GM12878 (cell line): ENCODE measurements at regions not wholly inside any gene's neighbourhood (a gene's known extent, or its start where the extent isn't known, plus 50 kb on each side); places are given as distances from the start of the nearest gene placed in this dataset.
A peak's percentile ranks its signal among the peaks of the same experiment; 100 is the strongest.

Source experiments
- ATAC-seq: fragments of 200-7000 bp; cut with Tn5 transposase; 3 replicates; pipeline ENCODE4 v1.9.1; 2020; ENCODE audit warnings: mild to moderate bottlenecking, moderate library complexity
- BruUV-seq: library from RNA; stranded (reverse); fragments of 400-500 nt; replicated peaks from 2 replicates; lab custom pipeline; 2021; lab: Mats Ljungman, UMichigan
- CTCF ChIA-PET: fragments of 300-600 bp; sonication (Branson Sonifier 250); formaldehyde crosslinking; extraction: SDS; loops from one replicate; lab custom pipeline; 2021; ENCODE audit warnings: inconsistent platforms; lab: Yijun Ruan, JAX
- POLR2A ChIA-PET: fragments of 350-600 bp; formaldehyde crosslinking; extraction: SDS; loops from one replicate; lab custom pipeline; 2021; ENCODE audit warnings: inconsistent platforms; lab: Charles Lee
- RAD21 ChIA-PET: fragments of 300-600 bp; sonication (Branson Sonifier 250); formaldehyde crosslinking; loops from one replicate; lab custom pipeline; 2023; ENCODE audit warnings: antibody characterized with exemption; ENCODE audit not compliant: unreplicated experiment; lab: Charles Lee
- SMC1A ChIA-PET: fragments of 300-600 bp; sonication (Branson Sonifier 250); formaldehyde crosslinking; loops from one replicate; lab custom pipeline; 2023; ENCODE audit not compliant: unreplicated experiment, uncharacterized antibody; lab: Charles Lee
- DNase-seq: peaks from one replicate; pipeline ENCODE4 v3.0.0-alpha.2; 2011; ENCODE audit warnings: low read depth, low spot score
- FAIRE-seq: peaks from 3 replicates; lab custom pipeline; 2011; peaks lifted over from hg19 to GRCh38; lab: Jason Lieb, UNC
- H2AFZ ChIP-seq: 2 replicates; pipeline ENCODE4 v1.6.0; 2011; ENCODE audit warnings: low read depth, low read length, control low read depth; ENCODE audit not compliant: control insufficient read depth
- H3K27ac ChIP-seq: 2 replicates; pipeline ENCODE4 v1.5.1; 2011; ENCODE audit warnings: control low read depth; ENCODE audit not compliant: control insufficient read depth, insufficient read depth
- H3K27me3 ChIP-seq, 2 experiments: replicated peaks in 1 of 2; 2 replicates each; pipeline versions ENCODE4 v1.6.0 to v1.6.1; 2011; ENCODE audit warnings: low read length in 1 of 2; ENCODE audit not compliant: control insufficient read depth in 2 of 2, insufficient read depth in 2 of 2
- H3K36me3 ChIP-seq, 2 experiments: 2 replicates each; pipeline ENCODE4 v1.5.1; 2011; ENCODE audit warnings: low read length in 1 of 2; ENCODE audit not compliant: control insufficient read depth in 2 of 2, insufficient read depth in 2 of 2
- H3K4me1 ChIP-seq: 2 replicates; pipeline ENCODE4 v1.6.1; 2011; ENCODE audit warnings: mild to moderate bottlenecking, low read length, moderate library complexity, mixed read lengths; ENCODE audit not compliant: control insufficient read depth, insufficient read depth
- H3K4me2 ChIP-seq: 2 replicates; pipeline ENCODE4 v1.6.0; 2011; ENCODE audit warnings: control low read depth; ENCODE audit not compliant: control insufficient read depth, insufficient read depth
- H3K4me3 ChIP-seq: fragments of 200-600 bp; sonication (generic); 2 replicates; pipeline ENCODE4 v1.5.1; 2016
- H3K79me2 ChIP-seq: 2 replicates; pipeline ENCODE4 v1.6.0; 2011; ENCODE audit warnings: low read length; ENCODE audit not compliant: control insufficient read depth, insufficient read depth
- H3K9ac ChIP-seq: 2 replicates; pipeline ENCODE4 v1.8.0; 2011; ENCODE audit warnings: low read length, control low read depth, mixed read lengths; ENCODE audit not compliant: control insufficient read depth, insufficient read depth
- H3K9me3 ChIP-seq: replicated peaks from 3 replicates; pipeline ENCODE4 v1.5.1; 2011; ENCODE audit warnings: mild to moderate bottlenecking, low read length; ENCODE audit not compliant: control insufficient read depth, insufficient read depth
- H4K20me1 ChIP-seq: 2 replicates; pipeline ENCODE4 v1.6.0; 2011; ENCODE audit not compliant: control insufficient read depth, insufficient read depth
- ATF7 ChIP-seq: fragments of 450-650 bp; IDR thresholded peaks from 2 replicates; pipeline ENCODE4 v1.6.1; 2016; ENCODE audit warnings: low read depth, mild to moderate bottlenecking
- NR2F1 ChIP-seq: fragments of 450-650 bp; conservative IDR thresholded peaks from 2 replicates; pipeline ENCODE4 v1.6.1; 2017; ENCODE audit warnings: mild to moderate bottlenecking
- ZBTB40 ChIP-seq: fragments of 450-650 bp; IDR thresholded peaks from 2 replicates; pipeline ENCODE4 v1.6.1; 2016; ENCODE audit warnings: mild to moderate bottlenecking, moderate library complexity, borderline replicate concordance
- WGBS: methylation state at CpG from one replicate; pipeline ENCODE4 v1.1.6; 2016; ENCODE audit warnings: low lambda C conversion rate; ENCODE audit not compliant: insufficient replicate concordance, insufficient coverage; ENCODE audit errors: missing lambda C conversion rate; 5-methylcytosine and 5-hydroxymethylcytosine counted together
- in situ Hi-C: fragments of 300-500 bp; cut with MboI; formaldehyde crosslinking; loops from 9 replicates; pipeline ENCODE4 v1.14.3; 2018; ENCODE audit warnings: mixed read lengths
- intact Hi-C: fragments of 100-400 bp; cut with micrococcal nuclease; formaldehyde crosslinking; loops from one replicate; pipeline ENCODE4 v1.14.2; 2022; ENCODE audit not compliant: unreplicated experiment

- ChIA-PET CTCF (no interaction called here), RAD21 (no interaction called here), SMC1A (interaction anchor here (0.6 to 1.4 kb wide), 8 partner anchors 9 to 1114 kb away, joined by 3 to 4 read pairs (median 3); no protein-coding TSS in a partner anchor), POLR2A (no interaction called here)
- DNase-seq (no peak), ATAC-seq (peak; percentile 13), FAIRE-seq (no peak)
- no peaks in the 10 kb centered on the region for H3K27me3 ChIP-seq
- no peaks in the 10 kb centered on the region for H4K20me1 ChIP-seq
- no peak overlapping the region for H3K4me3 ChIP-seq
- H3K4me2 ChIP-seq, result no peak overlapping the region
- no peak overlapping the region for H2AFZ ChIP-seq
- intact Hi-C loops (no loop called here), in situ Hi-C loops (no loop called here)
- H3K27ac ChIP-seq, result no peak overlapping the region
- H3K9me3 ChIP-seq, result no peaks in the 10 kb centered on the region
- no peaks in the 10 kb centered on the region for H3K79me2 ChIP-seq
- WGBS, result 65% methylated on average over 2 of the region's 2 CpGs
- no peaks in the 10 kb centered on the region for H3K4me1 ChIP-seq
- TF ChIP-seq NR2F1 (no peak), ATF7 (no peak), ZBTB40 (peak; percentile 84)
- no peaks in the 10 kb centered on the region for H3K36me3 ChIP-seq
- no TSS peak for BruUV-seq
- H3K9ac ChIP-seq, result no peak overlapping the region
Observed at GRCh38 chr7:125567686-125568085, 638.1 kb upstream of the POT1 start.
